ENCODE measurements at regions not wholly inside any gene's neighbourhood (a gene's known extent, or its start where the extent isn't known, plus 50 kb on each side); places are given as distances from the start of the nearest gene placed in this dataset.

DNA sequence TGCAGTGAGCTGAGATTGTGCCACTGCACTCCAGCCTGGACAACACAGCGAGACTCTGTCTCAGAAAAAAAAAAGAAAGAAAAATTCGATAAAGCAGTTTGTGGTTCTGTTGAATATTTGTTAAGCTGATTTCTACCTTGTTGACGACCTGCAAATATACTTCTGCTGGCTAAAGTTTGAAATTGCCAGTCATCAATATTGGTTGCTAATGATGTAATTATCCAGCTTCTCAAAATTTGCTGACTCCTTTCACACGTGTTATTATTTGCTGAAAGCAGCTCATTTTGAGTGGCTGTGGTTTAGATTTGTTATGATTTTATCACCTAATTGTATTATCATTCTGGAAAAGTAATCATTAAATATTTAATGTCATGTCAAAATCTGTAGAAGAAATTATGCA lies 774.3 kb downstream of the QKI start:
- WGBS, 2 experiments (ENCODE audit: extremely low coverage in 2 of 2, insufficient read length in 1 of 2): 80% methylated on average over 1 of the region's 4 CpGs; no CpG with 5 or more reads in 1 of the 2 experiments
- BruUV-seq (replicated peaks): no TSS peak
- no peak overlapping the region for H4K8ac ChIP-seq (ENCODE audit: low read depth in 2 of 2, low read length in 2 of 2)

More for the DNA sequence above, 774.3 kb downstream of the QKI start:
- Histone ChIP-seq H3K18ac (ENCODE audit: low read depth, low read length) (no peak overlapping the region), H2BK15ac (ENCODE audit: low read depth, low read length) (no peak overlapping the region), H2AK9ac (replicated peaks; ENCODE audit: low read depth, low read length, poor library complexity) (no peak overlapping the region), H4K5ac (ENCODE audit: low read depth, low read length) (no peak overlapping the region), H2BK20ac (ENCODE audit: low read depth, low read length) (no peak overlapping the region), H3K4ac (ENCODE audit: low read depth, low read length) (no peak overlapping the region), H3K27me3 (ENCODE audit: control insufficient read depth, insufficient read depth, low read length) (no peaks in the 10 kb centered on the region), H3K23ac (ENCODE audit: low read depth, low read length) (no peak overlapping the region), H3K14ac (replicated peaks; ENCODE audit: low read depth, low read length) (no peak overlapping the region), H4K91ac (ENCODE audit: insufficient read depth, low read depth, low read length) (no peak overlapping the region), H2AK5ac (ENCODE audit: low read depth, low read length) (no peak overlapping the region), H3K4me2 (ENCODE audit: low read depth, low read length) (no peak overlapping the region), H2BK5ac (ENCODE audit: low read depth, low read length, poor library complexity, severe bottlenecking) (no peak overlapping the region), H3K27ac (ENCODE audit: insufficient read depth, low read length) (no peak overlapping the region), H3K79me1 (ENCODE audit: low read depth in 1 of 2, low read length in 2 of 2) (no peaks in the 10 kb centered on the region), H2BK120ac (ENCODE audit: low read depth, low read length) (no peak overlapping the region), H2AFZ (replicated peaks; ENCODE audit: low read length, poor library complexity) (no peak overlapping the region), H3K56ac (ENCODE audit: extremely low read depth, insufficient read depth, low read length) (no peak overlapping the region), H3K36me3 (ENCODE audit: control insufficient read depth, insufficient read depth, low read length) (no peaks in the 10 kb centered on the region), H3K4me3 (ENCODE audit: insufficient read depth, low read depth, low read length) (no peak overlapping the region), H3K4me1 (ENCODE audit: control insufficient read depth, insufficient read depth, low read length) (no peaks in the 10 kb centered on the region), H3K9ac (ENCODE audit: low read depth, low read length) (no peak overlapping the region), H3K9me1 (ENCODE audit: insufficient read depth, low read length) (no peaks in the 10 kb centered on the region), H3K9me3 (ENCODE audit: control insufficient read depth, insufficient read depth, low read length) (peaks cover 20% of the 10 kb centered on the region), H4K20me1 (ENCODE audit: insufficient read depth, low read length) (no peaks in the 10 kb centered on the region)
- dilution Hi-C loops (cut with HindIII; ENCODE audit: low sequenced_read_pairs, unreplicated experiment) (no loop called here), in situ Hi-C loops (cut with MboI; ENCODE audit: low sequenced_read_pairs) (no loop called here), intact Hi-C loops (cut with micrococcal nuclease) (no loop called here)
- no peak for ATAC-seq (ENCODE audit: low read depth)
- TF ChIP-seq SMC3 (IDR thresholded peaks at IDR 0.05; ENCODE audit: low read depth, low read length) (no peak), MAFK (IDR thresholded peaks at IDR 0.05; ENCODE audit: low read depth, low read length) (peak; percentile 37; the same call in 1 of the 2 replicates), MXI1 (IDR thresholded peaks at IDR 0.05; ENCODE audit: borderline replicate concordance, low read depth, low read length) (no peak)
- ChIA-PET CTCF (interaction anchor here (0.6 to 0.7 kb wide), 2 partner anchors 10 to 187 kb away, joined by 3 to 4 read pairs; no protein-coding TSS in a partner anchor), POLR2A (ENCODE audit: unreplicated experiment) (no interaction called here)
- DNase-seq: no peak

Measured in IMR-90 (cell line).